Colon (tissue), 2 donors: ENCODE measurements at regions not wholly inside any gene's neighbourhood (a gene's known extent, or its start where the extent isn't known, plus 50 kb on each side); places are given as distances from the start of the nearest gene placed in this dataset.
"Not testable (repeated sequence)": the region's sequence is repeated elsewhere in the genome, so short reads cannot be mapped to it uniquely, and the experiment has no call there.

Source experiments
- FAIRE-seq: peaks from 2 replicates; lab custom pipeline; 2012; peaks lifted over from hg19 to GRCh38; lab: Jason Lieb, UNC
- donor health status: control.
- donor health status: control.

DNA sequence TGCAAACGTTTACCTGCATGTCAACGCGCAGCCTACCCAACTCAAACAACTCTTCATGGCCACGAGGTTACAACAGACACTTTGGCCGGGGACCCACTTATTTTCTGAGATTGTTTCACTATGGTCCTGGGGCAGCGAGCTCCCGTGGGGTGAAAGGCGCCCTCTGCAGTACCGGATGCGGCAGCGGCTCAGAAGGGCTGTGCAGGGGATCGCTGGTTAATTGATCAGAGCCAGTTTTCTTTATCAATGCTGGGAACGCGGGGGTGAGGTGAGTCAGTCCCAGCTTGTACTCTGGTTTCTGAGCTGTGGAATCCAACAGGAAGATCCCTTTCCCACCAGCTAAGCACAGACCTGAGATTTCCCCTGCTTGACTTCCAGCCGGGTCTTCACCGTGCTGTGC is 366.5 kb upstream of the KLF6 start:
- FAIRE-seq, result no peak

DNA sequence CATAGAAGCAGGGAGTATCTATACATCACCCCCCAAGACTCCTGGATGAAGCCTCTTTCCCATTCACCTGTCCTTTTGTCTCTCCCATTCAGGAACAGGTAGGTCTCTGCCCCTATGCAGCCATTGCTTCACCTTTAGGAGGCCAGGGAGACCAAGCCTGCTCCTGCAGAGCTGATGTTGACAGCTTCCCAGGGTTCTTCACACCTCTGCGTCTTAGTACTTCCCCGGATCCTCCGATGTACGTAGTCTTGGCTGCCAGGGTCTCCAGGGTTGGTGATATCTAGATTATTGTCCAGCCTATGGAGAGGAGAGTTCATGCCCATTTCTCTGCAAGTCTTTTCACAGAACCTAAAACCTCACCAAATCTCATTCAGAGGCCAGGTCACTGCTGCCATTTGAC is 365.7 kb upstream of the KLF6 start:
- FAIRE-seq, result no peak

- not testable (repeated sequence) for FAIRE-seq
Observed at GRCh38 chr10:4149460-4149859, 364.5 kb upstream of the KLF6 start.

- FAIRE-seq, result no peak
Observed at GRCh38 chr10:4147245-4147644, 362.2 kb upstream of the KLF6 start.

GRCh38 chr10:4144817-4145216 is 359.8 kb upstream of the KLF6 start:
- no peak for FAIRE-seq

DNA sequence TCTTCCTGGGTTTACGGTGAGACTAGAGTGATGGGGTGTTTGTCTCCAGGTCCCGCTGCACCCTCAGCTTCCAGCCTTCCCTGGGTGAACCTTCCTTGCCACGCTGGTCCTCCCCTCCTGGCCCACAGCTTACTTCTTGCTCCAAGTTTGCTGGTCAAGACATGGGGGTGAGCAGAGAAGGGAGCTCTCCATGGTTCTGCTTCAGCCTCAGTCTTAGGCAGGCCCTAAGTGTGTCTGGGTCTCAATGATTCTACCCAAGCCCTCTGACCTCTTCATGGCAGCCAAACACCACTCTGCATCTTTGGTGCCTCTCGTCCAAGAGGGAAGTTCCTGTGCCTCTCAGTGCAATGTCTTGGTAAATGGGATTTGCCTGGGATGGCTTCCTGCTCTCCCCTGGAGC is 356.5 kb upstream of the KLF6 start:
- no peak for FAIRE-seq

- no peak for FAIRE-seq
Observed at GRCh38 chr10:4138146-4138721, 353.2 kb upstream of the KLF6 start.

GRCh38 chr10:4137299-4137698 is 352.3 kb upstream of the KLF6 start:
- FAIRE-seq, result no peak

- FAIRE-seq, result no peak
Observed at GRCh38 chr10:4136121-4136520, 351.1 kb upstream of the KLF6 start.

DNA sequence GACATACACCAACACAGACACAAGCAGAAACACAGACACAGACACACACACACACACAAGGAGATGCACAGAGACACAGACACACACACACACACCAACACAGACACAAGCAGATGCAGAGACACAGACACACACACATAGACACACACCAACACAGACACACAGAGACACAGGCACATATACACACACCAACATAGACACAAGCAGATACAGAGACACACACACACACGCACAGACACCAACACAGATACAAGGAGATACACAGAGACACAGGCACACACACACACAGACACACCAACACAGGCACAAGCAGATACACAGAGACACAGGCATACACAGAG is 347.2 kb upstream of the KLF6 start:
- FAIRE-seq, result no peak

- FAIRE-seq, result no peak
Observed at GRCh38 chr10:4131407-4132215, 346.6 kb upstream of the KLF6 start.

- no peak for FAIRE-seq
Observed at GRCh38 chr10:4130685-4131084, 345.7 kb upstream of the KLF6 start.

DNA sequence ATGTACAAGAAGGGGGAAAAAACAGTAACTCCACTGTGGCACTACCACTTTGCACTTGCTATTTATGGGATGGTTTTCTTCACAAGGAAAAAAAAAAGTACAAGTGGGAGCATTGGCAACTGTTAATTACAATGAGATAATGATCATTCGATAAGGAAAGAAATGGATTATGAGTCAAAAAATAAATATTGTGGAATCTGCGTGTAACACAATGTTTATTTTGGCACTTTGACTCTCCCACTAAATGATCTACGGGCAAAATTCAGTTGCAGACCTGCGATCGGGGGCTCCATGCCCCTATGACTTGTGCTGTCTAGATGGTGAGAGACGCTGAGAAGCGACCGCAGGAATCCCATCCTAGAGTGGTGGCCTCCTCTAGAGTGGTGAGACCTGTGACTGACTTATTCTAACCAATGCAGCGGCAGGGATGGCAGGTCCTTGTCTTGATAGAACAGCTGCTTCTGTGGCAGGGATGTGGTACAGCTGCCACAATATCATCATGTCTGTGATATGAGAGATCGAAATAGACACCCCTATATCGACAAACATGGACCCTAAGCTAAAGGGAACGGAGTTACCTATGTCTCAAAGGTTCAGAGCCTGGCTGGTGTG is 345.0 kb upstream of the KLF6 start:
- FAIRE-seq, result no peak

GRCh38 chr10:4127518-4128315 is 342.7 kb upstream of the KLF6 start:
- no peak for FAIRE-seq

GRCh38 chr10:4125776-4126175 is 340.8 kb upstream of the KLF6 start:
- no peak for FAIRE-seq

GRCh38 chr10:4121502-4122380 is 336.7 kb upstream of the KLF6 start:
- FAIRE-seq, result no peak

DNA sequence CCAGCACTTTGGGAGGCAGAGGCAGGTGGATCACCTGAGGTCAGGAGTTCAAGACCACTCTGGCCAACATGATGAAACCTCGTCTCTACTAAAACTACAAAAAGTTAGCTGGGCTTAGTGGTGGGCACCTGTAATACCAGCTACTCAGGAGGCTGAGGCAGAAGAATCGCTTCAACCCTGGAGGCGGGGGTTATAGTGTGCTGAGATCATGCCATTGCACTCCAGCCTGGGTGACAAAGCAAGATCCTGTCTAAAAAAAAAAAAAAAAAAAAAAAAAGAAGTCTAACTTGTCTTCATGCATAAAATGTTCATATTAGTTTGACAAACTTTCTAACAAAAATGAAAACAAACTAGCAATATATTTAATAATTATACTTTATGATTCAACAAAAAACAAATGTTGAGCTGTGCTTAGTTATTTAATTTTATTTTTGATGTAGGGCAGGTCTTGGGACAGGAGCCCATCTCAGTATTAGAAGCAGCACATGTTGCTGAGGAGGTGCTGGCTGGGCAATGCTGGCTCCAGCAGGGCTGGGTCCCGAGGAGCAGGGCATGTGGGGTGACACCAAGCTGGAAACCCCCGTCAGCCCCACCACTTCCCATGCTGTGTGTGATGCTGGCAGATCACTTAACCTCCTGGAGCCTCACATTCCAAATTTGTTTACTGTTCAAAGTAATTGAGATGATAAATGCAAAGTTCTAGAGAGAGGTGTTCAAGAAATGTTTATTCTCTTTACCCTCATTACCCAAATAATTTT is 335.3 kb upstream of the KLF6 start:
- FAIRE-seq, result no peak

DNA sequence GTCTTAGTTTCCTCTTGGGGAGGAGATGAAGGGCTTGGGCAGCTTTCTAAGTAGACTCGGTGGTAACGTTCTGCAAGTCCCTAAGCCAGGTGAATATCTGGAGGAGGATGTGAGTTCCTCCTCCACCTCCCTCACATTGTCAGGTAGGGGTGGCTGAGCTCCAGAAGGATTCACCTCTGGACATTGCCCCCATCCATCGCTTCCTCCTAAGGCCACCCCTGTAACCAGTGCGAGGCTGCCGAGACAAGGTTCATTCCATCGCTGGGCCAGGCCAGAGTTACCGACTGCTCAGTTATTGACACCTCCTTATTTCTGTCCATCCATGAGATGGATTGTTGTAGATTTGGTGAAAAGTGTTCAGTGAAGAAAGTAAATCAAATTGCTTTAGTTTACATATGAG is 334.1 kb upstream of the KLF6 start:
- FAIRE-seq, result no peak

- FAIRE-seq, result no peak
Observed at GRCh38 chr10:4117604-4118003, 332.6 kb upstream of the KLF6 start.

GRCh38 chr10:4111643-4112042 is 326.6 kb upstream of the KLF6 start:
- FAIRE-seq, result no peak

- no peak for FAIRE-seq
Observed at GRCh38 chr10:4109469-4109868, 324.5 kb upstream of the KLF6 start.
